ENCODE measurements at regions not wholly inside any gene's neighbourhood (a gene's known extent, or its start where the extent isn't known, plus 50 kb on each side); places are given as distances from the start of the nearest gene placed in this dataset.

- Histone ChIP-seq H3K9me3 (no peaks in the 10 kb centered on the region), H3K27me3 (replicated peaks; ENCODE audit: insufficient read depth) (no peaks in the 10 kb centered on the region), H3K27ac (no peak overlapping the region), H3K4me3 (no peak overlapping the region), H3K36me3 (no peaks in the 10 kb centered on the region), H3K4me1 (replicated peaks) (no peaks in the 10 kb centered on the region)
- intact Hi-C loops (cut with DNase I): no loop called here
- 87% methylated on average over 5 of the region's 5 CpGs for WGBS
- TF ChIP-seq POLR2A (IDR thresholded peaks at IDR 0.05): no peak
- no peak for TF ChIP-seq CTCF (IDR thresholded peaks at IDR 0.05)
- no peak for TF ChIP-seq POLR2AphosphoS5 (IDR thresholded peaks at IDR 0.05)
- DNase-seq (ENCODE audit: low spot score): no peak
Measured at GRCh38 chr4:151955721-151956380, 195.0 kb upstream of the GATB start.

- TF ChIP-seq POLR2AphosphoS5 (IDR thresholded peaks at IDR 0.05) (no peak), CTCF (IDR thresholded peaks at IDR 0.05) (no peak), POLR2A (IDR thresholded peaks at IDR 0.05) (no peak)
- H3K9me3 ChIP-seq: no peaks in the 10 kb centered on the region
- no peaks in the 10 kb centered on the region for H3K27me3 ChIP-seq (replicated peaks; ENCODE audit: insufficient read depth)
- no peak overlapping the region for H3K27ac ChIP-seq
- 82% methylated on average over 6 of the region's 6 CpGs for WGBS
- intact Hi-C loops (cut with DNase I): no loop called here
- no peaks in the 10 kb centered on the region for H3K36me3 ChIP-seq
- no peaks in the 10 kb centered on the region for H3K4me1 ChIP-seq (replicated peaks)
- no peak for DNase-seq (ENCODE audit: low spot score)
- no peak overlapping the region for H3K4me3 ChIP-seq
Measured at GRCh38 chr4:151953795-151954372, 193.1 kb upstream of the GATB start.

GRCh38 chr4:151953312-151953711 is 192.5 kb upstream of the GATB start:
- intact Hi-C loops (cut with DNase I): no loop called here
- TF ChIP-seq CTCF (IDR thresholded peaks at IDR 0.05): no peak
- no peaks in the 10 kb centered on the region for H3K27me3 ChIP-seq (replicated peaks; ENCODE audit: insufficient read depth)
- WGBS: 96% methylated on average over 1 of the region's 1 CpG
- H3K36me3 ChIP-seq: no peaks in the 10 kb centered on the region
- no peaks in the 10 kb centered on the region for H3K4me1 ChIP-seq (replicated peaks)
- DNase-seq (ENCODE audit: low spot score): no peak
- no peak overlapping the region for H3K27ac ChIP-seq
- H3K4me3 ChIP-seq: no peak overlapping the region
- no peaks in the 10 kb centered on the region for H3K9me3 ChIP-seq

GRCh38 chr4:151952711-151953254 is 192.0 kb upstream of the GATB start:
- no peak overlapping the region for H3K27ac ChIP-seq
- no peaks in the 10 kb centered on the region for H3K27me3 ChIP-seq (replicated peaks; ENCODE audit: insufficient read depth)
- intact Hi-C loops (cut with DNase I): no loop called here
- H3K9me3 ChIP-seq: no peaks in the 10 kb centered on the region
- DNase-seq (ENCODE audit: low spot score): no peak
- no peaks in the 10 kb centered on the region for H3K36me3 ChIP-seq
- 89% methylated on average over 6 of the region's 6 CpGs for WGBS
- no peak overlapping the region for H3K4me3 ChIP-seq
- no peaks in the 10 kb centered on the region for H3K4me1 ChIP-seq (replicated peaks)
- TF ChIP-seq CTCF (IDR thresholded peaks at IDR 0.05): no peak

- TF ChIP-seq POLR2AphosphoS5 (IDR thresholded peaks at IDR 0.05): no peak
- no peak for TF ChIP-seq POLR2A (IDR thresholded peaks at IDR 0.05)
- TF ChIP-seq CTCF (IDR thresholded peaks at IDR 0.05): no peak
- Histone ChIP-seq H3K4me3 (no peak overlapping the region), H3K9me3 (no peaks in the 10 kb centered on the region), H3K27ac (no peak overlapping the region), H3K36me3 (no peaks in the 10 kb centered on the region), H3K27me3 (replicated peaks; ENCODE audit: insufficient read depth) (no peaks in the 10 kb centered on the region), H3K4me1 (replicated peaks) (no peaks in the 10 kb centered on the region)
- DNase-seq (ENCODE audit: low spot score): no peak
- intact Hi-C loops (cut with DNase I): no loop called here
- WGBS: 65% methylated on average over 4 of the region's 4 CpGs
Measured at GRCh38 chr4:151952137-151952536, 191.3 kb upstream of the GATB start.
